ENCODE measurements at regions not wholly inside any gene's neighbourhood (a gene's known extent, or its start where the extent isn't known, plus 50 kb on each side); places are given as distances from the start of the nearest gene placed in this dataset.
A peak's percentile ranks its signal among the peaks of the same experiment; 100 is the strongest.

GRCh38 chr14:86777963-86778602 lies 1214.9 kb downstream of the GALC start (continued):
- TF ChIP-seq SAP130 (CRISPR knock-in tag; IDR thresholded peaks at IDR 0.05; ENCODE audit: low read depth) = peak; percentile 14; the same call in 1 of the 2 replicates
- TF ChIP-seq NCOA2 (CRISPR knock-in tag; IDR thresholded peaks at IDR 0.05) = 0 out of 2 replicates have a peak, but pooled peaks have one; percentile 21
- TF ChIP-seq ZNF644 (CRISPR knock-in tag; IDR thresholded peaks at IDR 0.05; ENCODE audit: low read depth) = peak; percentile 47; the same call in 1 of the 2 replicates
- no peak for TF ChIP-seq CHCHD3 (CRISPR knock-in tag; IDR thresholded peaks at IDR 0.05)
- peak; percentile 96 for TF ChIP-seq HOMEZ (CRISPR knock-in tag; IDR thresholded peaks at IDR 0.05; ENCODE audit: low read depth)
- no peak for TF ChIP-seq SMC3 (IDR thresholded peaks at IDR 0.05; ENCODE audit: low read length)
- TF ChIP-seq ARID5B (CRISPR knock-in tag; IDR thresholded peaks at IDR 0.05) = peak; percentile 68; the same call in 1 of the 2 replicates
- TF ChIP-seq FOSL2 (CRISPR knock-in tag; IDR thresholded peaks at IDR 0.05) = peak; percentile 48
- TF ChIP-seq RBM22 (optimal IDR thresholded peaks at IDR 0.05; ENCODE audit: low read length) = no peak
- peak; percentile 69; the same call in 1 of the 2 replicates for TF ChIP-seq TFE3 (CRISPR knock-in tag; IDR thresholded peaks at IDR 0.05)
- peak; percentile 49; the same call in 1 of the 2 replicates for TF ChIP-seq BCL6 (CRISPR knock-in tag; IDR thresholded peaks at IDR 0.05)
- TF ChIP-seq CERS6 (CRISPR knock-in tag; IDR thresholded peaks at IDR 0.05) = no peak
- no peak for TF ChIP-seq USF2 (IDR thresholded peaks at IDR 0.05; ENCODE audit: low read depth, low read length)
- TF ChIP-seq USF2 (CRISPR knock-in tag; IDR thresholded peaks at IDR 0.05; ENCODE audit: borderline replicate concordance) = peak; percentile 50; the same call in 1 of the 2 replicates
- TF ChIP-seq RARA (CRISPR knock-in tag; IDR thresholded peaks at IDR 0.05) = peak; percentile 26; the same call in 1 of the 2 replicates
- TF ChIP-seq TEAD3 (CRISPR knock-in tag; optimal IDR thresholded peaks at IDR 0.05; ENCODE audit: borderline replicate concordance) = peak; percentile 20
- TF ChIP-seq FOSL1 (CRISPR knock-in tag; IDR thresholded peaks at IDR 0.05; ENCODE audit: borderline replicate concordance) = peak; percentile 54; the same call in 1 of the 2 replicates
- peak in 1 of 2 experiments; percentile 47; a peak in 1 of 4 replicates for TF ChIP-seq EP300 (IDR thresholded peaks at IDR 0.05; ENCODE audit: low read depth in 2 of 2, low read length in 2 of 2)
- TF ChIP-seq EP300 (CRISPR knock-in tag; IDR thresholded peaks at IDR 0.05; ENCODE audit: borderline replicate concordance) = no peak
